Smooth muscle cell (in vitro differentiated cells): ENCODE measurements at regions not wholly inside any gene's neighbourhood (a gene's known extent, or its start where the extent isn't known, plus 50 kb on each side); places are given as distances from the start of the nearest gene placed in this dataset.

Experiments
- DNase-seq: peaks from one replicate; lab custom pipeline; 2025; ENCODE audit not compliant: unreplicated experiment; lab: John Stamatoyannopoulos, UW
- H2AFZ ChIP-seq: fragments of 200-600 bp; sonication (generic); 2 replicates; pipeline ENCODE4 v1.6.0; 2016; ENCODE audit warnings: antibody characterized with exemption, low read depth, mild to moderate bottlenecking
- H3F3A ChIP-seq: fragments of 200-600 bp; sonication (generic); 2 replicates; pipeline ENCODE4 v1.6.0; 2017; ENCODE audit warnings: antibody characterized with exemption, low read depth
- H3K27ac ChIP-seq: fragments of 200-600 bp; sonication (generic); 2 replicates; pipeline ENCODE4 v1.5.1; 2016; ENCODE audit warnings: low read depth, mild to moderate bottlenecking
- H3K27me3 ChIP-seq: fragments of 200-600 bp; sonication (generic); 2 replicates; pipeline ENCODE4 v1.6.1; 2016; ENCODE audit warnings: low read depth, mild to moderate bottlenecking
- H3K36me3 ChIP-seq: fragments of 200-600 bp; sonication (generic); 2 replicates; pipeline ENCODE4 v1.5.1; 2016; ENCODE audit warnings: low read depth
- H3K4me1 ChIP-seq: fragments of 200-600 bp; sonication (generic); 2 replicates; pipeline ENCODE4 v1.5.1; 2016; ENCODE audit warnings: low read depth
- H3K4me2 ChIP-seq: fragments of 200-600 bp; sonication (generic); 2 replicates; pipeline ENCODE4 v1.6.0; 2016; ENCODE audit warnings: mild to moderate bottlenecking
- H3K4me3 ChIP-seq: fragments of 200-600 bp; sonication (generic); 2 replicates; pipeline ENCODE4 v1.5.1; 2016; ENCODE audit warnings: mild to moderate bottlenecking
- H3K79me2 ChIP-seq: fragments of 200-600 bp; sonication (generic); 2 replicates; pipeline ENCODE4 v1.6.0; 2016; ENCODE audit warnings: low read depth, mild to moderate bottlenecking
- H3K9ac ChIP-seq: fragments of 200-600 bp; sonication (generic); 2 replicates; pipeline ENCODE4 v1.6.0; 2016; ENCODE audit warnings: low read depth
- H3K9me3 ChIP-seq: fragments of 200-600 bp; sonication (generic); replicated peaks from 2 replicates; pipeline ENCODE4 v1.5.1; 2016; ENCODE audit warnings: low read depth
- H4K20me1 ChIP-seq: fragments of 200-600 bp; sonication (generic); 2 replicates; pipeline ENCODE4 v1.6.0; 2016; ENCODE audit warnings: low read depth
- CTCF ChIP-seq: fragments of 200-600 bp; sonication (generic); IDR thresholded peaks from 2 replicates; pipeline ENCODE4 v1.5.1; 2017; ENCODE audit warnings: borderline replicate concordance, mild to moderate bottlenecking, antibody characterized with exemption; ENCODE audit not compliant: insufficient read depth, poor library complexity, severe bottlenecking
- WGBS: methylation state at CpG from one replicate; pipeline ENCODE4 v1.1.7; 2016; ENCODE audit warnings: low lambda C conversion rate; 5-methylcytosine and 5-hydroxymethylcytosine counted together

DNA sequence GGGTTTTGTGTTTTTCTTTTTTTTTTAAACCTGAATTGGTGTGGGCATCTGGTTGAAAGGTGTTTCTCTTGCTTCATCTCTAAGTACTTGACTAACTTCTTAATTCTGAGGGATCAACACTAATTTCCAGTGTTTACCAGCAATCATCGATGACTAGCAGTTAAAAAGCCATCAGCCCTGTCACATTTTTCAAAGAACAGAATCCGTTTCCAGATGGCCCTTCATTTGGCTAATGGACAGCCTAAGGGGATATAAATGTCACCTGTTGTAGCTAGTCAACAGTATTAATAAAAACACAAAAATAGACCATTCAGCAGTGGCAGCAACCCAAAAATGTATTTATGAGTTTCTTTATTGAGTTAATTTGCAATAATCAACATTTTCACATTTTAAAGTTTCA lies 1076.5 kb downstream of the MAT2B start:
- H4K20me1 ChIP-seq, result no peaks in the 10 kb centered on the region
- no peak overlapping the region for H3K4me3 ChIP-seq
- no peak for DNase-seq
- H3K27me3 ChIP-seq, result no peaks in the 10 kb centered on the region
- no peaks in the 10 kb centered on the region for H3K36me3 ChIP-seq
- no peak overlapping the region for H3K9ac ChIP-seq
- H3F3A ChIP-seq, result no peaks in the 10 kb centered on the region
- no peaks in the 10 kb centered on the region for H3K4me1 ChIP-seq
- no peak overlapping the region for H3K4me2 ChIP-seq
- no peaks in the 10 kb centered on the region for H3K9me3 ChIP-seq
- no peaks in the 10 kb centered on the region for H3K79me2 ChIP-seq
- TF ChIP-seq CTCF, result no peak
- 66% methylated on average over 2 of the region's 2 CpGs for WGBS
- no peak overlapping the region for H2AFZ ChIP-seq
- H3K27ac ChIP-seq, result no peak overlapping the region

DNA sequence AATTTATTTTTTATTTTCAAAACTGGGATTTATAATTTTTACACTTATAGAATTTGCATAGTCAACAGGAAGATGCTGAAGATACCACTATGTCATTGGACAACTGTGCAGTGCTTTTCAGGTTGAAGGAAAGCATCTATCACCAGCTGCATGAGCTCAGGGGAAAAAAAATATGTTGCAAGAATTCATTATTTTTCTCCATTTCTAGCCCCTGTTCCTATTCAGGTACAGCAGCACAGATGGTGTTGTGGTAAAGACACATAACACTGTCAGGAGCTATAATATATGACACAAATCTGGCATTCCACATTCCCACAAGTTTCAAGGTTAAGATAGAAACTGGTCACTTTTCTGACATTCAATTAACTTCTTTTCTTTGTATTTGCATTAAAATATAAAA lies 1088.6 kb downstream of the MAT2B start:
- Histone ChIP-seq H3K36me3 (no peaks in the 10 kb centered on the region), H2AFZ (no peak overlapping the region), H4K20me1 (no peaks in the 10 kb centered on the region), H3F3A (no peaks in the 10 kb centered on the region), H3K9ac (no peak overlapping the region), H3K4me2 (no peak overlapping the region), H3K79me2 (no peaks in the 10 kb centered on the region), H3K4me1 (no peaks in the 10 kb centered on the region), H3K4me3 (no peak overlapping the region), H3K9me3 (no peaks in the 10 kb centered on the region), H3K27ac (no peak overlapping the region), H3K27me3 (no peaks in the 10 kb centered on the region)
- DNase-seq, result no peak
- TF ChIP-seq CTCF, result no peak

DNA sequence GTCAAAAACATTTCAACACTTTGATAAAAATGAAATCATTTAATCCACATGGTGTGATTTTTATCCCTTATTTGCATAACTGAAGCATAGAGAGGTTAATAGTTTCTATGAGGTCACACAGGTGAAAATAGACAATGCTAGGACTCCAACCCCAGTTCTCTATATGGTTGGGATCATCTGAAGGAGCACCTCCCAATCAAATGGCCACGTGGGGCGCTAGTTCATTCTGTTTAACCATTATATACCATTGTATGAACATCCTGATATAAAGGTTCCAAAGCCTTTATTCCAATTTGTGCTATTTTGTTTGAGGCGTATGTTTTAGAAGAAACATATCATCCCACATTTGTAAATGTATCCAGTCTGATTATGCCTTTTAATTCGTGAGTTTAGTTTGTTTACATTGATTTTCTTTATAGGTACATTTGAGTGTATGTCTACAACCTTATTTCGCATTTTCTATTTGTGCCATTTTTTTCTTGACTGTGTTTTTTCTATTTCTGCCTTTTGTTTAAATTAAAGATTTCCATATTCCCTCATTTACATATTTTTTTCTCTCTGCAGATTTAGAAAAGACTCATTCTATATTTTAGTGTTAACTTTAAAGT lies 1092.0 kb downstream of the MAT2B start:
- Histone ChIP-seq H2AFZ (no peak overlapping the region), H3K79me2 (no peaks in the 10 kb centered on the region), H3K9ac (no peak overlapping the region), H3K36me3 (no peaks in the 10 kb centered on the region), H3K4me2 (no peak overlapping the region), H3K4me1 (no peaks in the 10 kb centered on the region), H3F3A (no peaks in the 10 kb centered on the region), H3K27me3 (no peaks in the 10 kb centered on the region), H3K27ac (no peak overlapping the region), H3K4me3 (no peak overlapping the region), H4K20me1 (no peaks in the 10 kb centered on the region), H3K9me3 (no peaks in the 10 kb centered on the region)
- no peak for DNase-seq
- 55% methylated on average over 5 of the region's 5 CpGs for WGBS
- TF ChIP-seq CTCF, result peak; percentile 21

DNA sequence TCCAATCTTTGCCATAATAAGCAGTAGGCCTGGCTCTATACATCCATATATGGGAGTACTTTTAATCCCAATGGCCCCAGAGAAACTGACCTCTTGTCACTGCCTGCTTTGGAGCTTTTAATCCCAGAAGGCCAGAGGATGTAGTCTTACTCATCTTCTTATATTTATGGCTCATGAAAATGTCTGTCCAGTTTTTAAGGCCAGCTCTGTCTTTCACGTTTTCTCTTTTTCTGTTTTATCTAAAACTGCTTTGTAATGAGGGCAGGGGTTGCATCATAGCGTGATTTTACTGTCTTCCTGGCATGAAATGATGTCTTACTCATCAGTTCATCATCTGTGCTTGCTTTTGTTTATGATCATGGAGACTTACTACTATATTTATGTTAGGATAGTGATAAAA lies 1094.9 kb downstream of the MAT2B start:
- Histone ChIP-seq H3K4me2 (no peak overlapping the region), H3K9ac (no peak overlapping the region), H3K4me1 (no peaks in the 10 kb centered on the region), H3K27me3 (no peaks in the 10 kb centered on the region), H3K4me3 (no peak overlapping the region), H3K9me3 (no peaks in the 10 kb centered on the region), H4K20me1 (no peaks in the 10 kb centered on the region), H3F3A (no peaks in the 10 kb centered on the region), H2AFZ (peak overlapping the region; percentile 35), H3K27ac (peak overlapping the region; percentile 70), H3K36me3 (no peaks in the 10 kb centered on the region), H3K79me2 (no peaks in the 10 kb centered on the region)
- no peak for TF ChIP-seq CTCF
- 14% methylated on average over 2 of the region's 2 CpGs for whole genome bisulfite sequencing
- no peak for DNase-seq
